ENCODE measurements at regions not wholly inside any gene's neighbourhood (a gene's known extent, or its start where the extent isn't known, plus 50 kb on each side); places are given as distances from the start of the nearest gene placed in this dataset.

DNA sequence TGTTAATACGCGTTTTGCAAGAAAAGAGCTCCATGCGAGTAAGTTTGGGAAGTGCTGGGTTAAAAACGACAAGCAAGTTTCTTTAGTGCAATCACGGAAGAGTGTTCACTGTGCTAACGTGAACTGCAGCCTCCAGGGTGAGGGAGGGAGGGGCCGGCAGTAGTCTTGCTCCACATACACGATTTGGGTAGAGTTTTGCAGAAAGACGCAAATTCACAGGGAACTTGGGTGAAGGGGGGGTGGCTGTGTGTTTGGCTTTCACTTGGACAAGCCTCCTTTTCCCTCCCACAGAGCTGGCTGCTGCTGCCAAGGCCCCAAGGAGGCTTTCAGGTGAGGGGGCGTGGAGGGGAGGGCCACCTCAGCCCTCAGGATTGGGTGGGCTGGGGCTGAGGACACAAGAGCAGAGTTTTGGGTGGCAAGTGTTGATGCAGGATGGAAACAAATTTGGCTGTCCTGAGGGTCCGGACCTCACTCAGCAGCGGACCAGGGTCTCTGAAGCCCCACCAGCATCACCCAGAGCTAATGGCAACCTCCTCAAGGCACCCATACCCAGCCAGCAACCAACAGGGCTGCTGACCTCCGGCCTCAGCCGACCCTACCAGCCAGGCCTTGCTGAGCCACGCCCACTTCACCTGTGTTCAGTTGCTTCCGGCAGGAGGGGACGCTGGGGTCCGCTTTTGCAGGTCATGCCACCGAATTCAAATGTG, 204.5 kb downstream of the ERMARD start:
- TF ChIP-seq POLR2AphosphoS5 (IDR thresholded peaks at IDR 0.05), result no peak
- TF ChIP-seq, protein P1, sequence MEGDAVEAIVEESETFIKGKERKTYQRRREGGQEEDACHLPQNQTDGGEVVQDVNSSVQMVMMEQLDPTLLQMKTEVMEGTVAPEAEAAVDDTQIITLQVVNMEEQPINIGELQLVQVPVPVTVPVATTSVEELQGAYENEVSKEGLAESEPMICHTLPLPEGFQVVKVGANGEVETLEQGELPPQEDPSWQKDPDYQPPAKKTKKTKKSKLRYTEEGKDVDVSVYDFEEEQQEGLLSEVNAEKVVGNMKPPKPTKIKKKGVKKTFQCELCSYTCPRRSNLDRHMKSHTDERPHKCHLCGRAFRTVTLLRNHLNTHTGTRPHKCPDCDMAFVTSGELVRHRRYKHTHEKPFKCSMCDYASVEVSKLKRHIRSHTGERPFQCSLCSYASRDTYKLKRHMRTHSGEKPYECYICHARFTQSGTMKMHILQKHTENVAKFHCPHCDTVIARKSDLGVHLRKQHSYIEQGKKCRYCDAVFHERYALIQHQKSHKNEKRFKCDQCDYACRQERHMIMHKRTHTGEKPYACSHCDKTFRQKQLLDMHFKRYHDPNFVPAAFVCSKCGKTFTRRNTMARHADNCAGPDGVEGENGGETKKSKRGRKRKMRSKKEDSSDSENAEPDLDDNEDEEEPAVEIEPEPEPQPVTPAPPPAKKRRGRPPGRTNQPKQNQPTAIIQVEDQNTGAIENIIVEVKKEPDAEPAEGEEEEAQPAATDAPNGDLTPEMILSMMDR (IDR thresholded peaks at IDR 0.05), result no peak

Data from upper lobe of left lung (tissue), 4 donors.